Endodermal cell (in vitro differentiated cells): ENCODE measurements at regions not wholly inside any gene's neighbourhood (a gene's known extent, or its start where the extent isn't known, plus 50 kb on each side); places are given as distances from the start of the nearest gene placed in this dataset.

ENCODE experiments used
- DNase-seq: peaks from one replicate; pipeline ENCODE4 v3.0.0-alpha.2; 2017
- H3K27ac ChIP-seq: 2 replicates; pipeline ENCODE4 v1.5.1; 2013; ENCODE audit warnings: mild to moderate bottlenecking, low read depth, low read length, moderate library complexity
- H3K27me3 ChIP-seq: 2 replicates; pipeline ENCODE4 v1.6.1; 2013; ENCODE audit warnings: mild to moderate bottlenecking, low read length, moderate library complexity; ENCODE audit not compliant: insufficient read depth, control insufficient read depth, poor library complexity, severe bottlenecking
- H3K36me3 ChIP-seq: 2 replicates; pipeline ENCODE4 v1.7.0; 2013; ENCODE audit warnings: mild to moderate bottlenecking, low read length, moderate library complexity; ENCODE audit not compliant: control insufficient read depth, insufficient read depth
- H3K4me1 ChIP-seq: one replicate; pipeline ENCODE4 v1.7.0; 2013; ENCODE audit warnings: low read length; ENCODE audit not compliant: control insufficient read depth, insufficient read depth
- H3K4me3 ChIP-seq: 2 replicates; pipeline ENCODE4 v1.5.1; 2013; ENCODE audit warnings: mild to moderate bottlenecking, low read length, moderate library complexity
- H3K9ac ChIP-seq: 2 replicates; pipeline ENCODE4 v1.6.1; 2013; ENCODE audit warnings: mild to moderate bottlenecking, low read length, moderate library complexity; ENCODE audit not compliant: poor library complexity, severe bottlenecking; ENCODE audit errors: extremely low read depth
- H3K9me3 ChIP-seq: 2 replicates; pipeline ENCODE4 v1.6.1; 2013; ENCODE audit warnings: mild to moderate bottlenecking, low read length, moderate library complexity; ENCODE audit not compliant: control insufficient read depth
- H3K27ac Mint-ChIP-seq: 2 replicates; pipeline ENCODE4 v1.8.0; 2020; ENCODE audit warnings: mixed read lengths
- H3K27me3 Mint-ChIP-seq: 2 replicates; pipeline ENCODE4 v1.8.0; 2021; ENCODE audit warnings: mild to moderate bottlenecking, mixed read lengths; ENCODE audit not compliant: insufficient read depth
- H3K36me3 Mint-ChIP-seq: 2 replicates; pipeline ENCODE4 v1.8.0; 2020; ENCODE audit warnings: low read depth, mixed read lengths
- H3K4me1 Mint-ChIP-seq: 2 replicates; pipeline ENCODE4 v1.8.0; 2020; ENCODE audit warnings: mixed read lengths
- H3K4me3 Mint-ChIP-seq: 2 replicates; pipeline ENCODE4 v1.8.0; 2020; ENCODE audit warnings: mild to moderate bottlenecking, moderate library complexity, mixed read lengths
- H3K9me3 Mint-ChIP-seq: 2 replicates; pipeline ENCODE4 v1.8.0; 2020; ENCODE audit warnings: mild to moderate bottlenecking, mixed read lengths
- CTCF ChIP-seq: fragments of 200-600 bp; sonication (generic); conservative IDR thresholded peaks from 2 replicates; pipeline ENCODE4 v1.5.0; 2021; ENCODE audit warnings: antibody characterized with exemption, mild to moderate bottlenecking
- WGBS, 2 experiments: methylation state at CpG; one replicate each; pipeline versions ENCODE4 v1.1.5 to v1.1.7; 2013; ENCODE audit warnings: missing lambda C conversion rate in 2 of 2, mixed read lengths in 1 of 2; ENCODE audit not compliant: insufficient coverage in 1 of 2, insufficient read length in 1 of 2; 5-methylcytosine and 5-hydroxymethylcytosine counted together

GRCh38 chr11:112778877-112779266 is 182.3 kb upstream of the NCAM1 start:
- H3K4me3 ChIP-seq = no peak overlapping the region
- H3K36me3 Mint-ChIP-seq = no peaks in the 10 kb centered on the region
- no peak for DNase-seq
- 91 to 92% methylated on average over 1 to 3 of the region's 3 CpGs for WGBS, 2 experiments
- peaks cover 19% of the 10 kb centered on the region for H3K9me3 Mint-ChIP-seq
- TF ChIP-seq CTCF = no peak
- H3K4me1 ChIP-seq = peaks cover 5% of the 10 kb centered on the region
- H3K36me3 ChIP-seq = no peaks in the 10 kb centered on the region
- H3K27me3 ChIP-seq = no peaks in the 10 kb centered on the region
- H3K4me1 Mint-ChIP-seq = peaks cover 29% of the 10 kb centered on the region
- H3K4me3 Mint-ChIP-seq = no peak overlapping the region
- peaks cover 7% of the 10 kb centered on the region for H3K9me3 ChIP-seq
- no peak overlapping the region for H3K9ac ChIP-seq
- H3K27ac ChIP-seq = no peak overlapping the region
- no peaks in the 10 kb centered on the region for H3K27me3 Mint-ChIP-seq
- H3K27ac Mint-ChIP-seq = no peak overlapping the region

GRCh38 chr11:112780351-112781087 is 180.7 kb upstream of the NCAM1 start:
- Histone ChIP-seq H3K36me3 (no peaks in the 10 kb centered on the region), H3K9me3 (peaks cover 7% of the 10 kb centered on the region), H3K27me3 (no peaks in the 10 kb centered on the region), H3K27ac (no peak overlapping the region), H3K9ac (no peak overlapping the region), H3K4me3 (no peak overlapping the region), H3K4me1 (peaks cover 5% of the 10 kb centered on the region)
- no peak for TF ChIP-seq CTCF
- H3K4me1 Mint-ChIP-seq = peaks cover 36% of the 10 kb centered on the region
- WGBS, 2 experiments = 93 to 96% methylated on average over 18 to 19 of the region's 19 CpGs
- no peak overlapping the region for H3K4me3 Mint-ChIP-seq
- DNase-seq = no peak
- no peaks in the 10 kb centered on the region for H3K36me3 Mint-ChIP-seq
- H3K9me3 Mint-ChIP-seq = peaks cover 19% of the 10 kb centered on the region
- no peak overlapping the region for H3K27ac Mint-ChIP-seq
- no peaks in the 10 kb centered on the region for H3K27me3 Mint-ChIP-seq

- no peaks in the 10 kb centered on the region for H3K9me3 Mint-ChIP-seq
- no peak for DNase-seq
- no peak overlapping the region for H3K4me3 Mint-ChIP-seq
- no peaks in the 10 kb centered on the region for H3K27me3 Mint-ChIP-seq
- no peak for TF ChIP-seq CTCF
- no peaks in the 10 kb centered on the region for H3K27me3 ChIP-seq
- no peaks in the 10 kb centered on the region for H3K36me3 ChIP-seq
- H3K36me3 Mint-ChIP-seq = no peaks in the 10 kb centered on the region
- no peaks in the 10 kb centered on the region for H3K9me3 ChIP-seq
- H3K4me1 Mint-ChIP-seq = peaks cover 28% of the 10 kb centered on the region
- H3K9ac ChIP-seq = no peak overlapping the region
- H3K4me3 ChIP-seq = no peak overlapping the region
- peaks cover 5% of the 10 kb centered on the region for H3K4me1 ChIP-seq
- no peak overlapping the region for H3K27ac ChIP-seq
- WGBS, 2 experiments = 89 to 92% methylated on average over 4 of the region's 4 CpGs
- H3K27ac Mint-ChIP-seq = no peak overlapping the region
Measured at GRCh38 chr11:112783945-112784322, 177.3 kb upstream of the NCAM1 start.
